ENCODE measurements at regions not wholly inside any gene's neighbourhood (a gene's known extent, or its start where the extent isn't known, plus 50 kb on each side); places are given as distances from the start of the nearest gene placed in this dataset.

GRCh38 chr16:79982862-79983261, 382.3 kb upstream of the MAF start:
- H3K4me3 ChIP-seq, result no peak overlapping the region
- H3K27ac ChIP-seq, result no peak overlapping the region
- no peaks in the 10 kb centered on the region for H3K9me3 ChIP-seq
- H3K4me1 ChIP-seq, result no peaks in the 10 kb centered on the region
- no peaks in the 10 kb centered on the region for H3K36me3 ChIP-seq
- H3K27me3 ChIP-seq, result peaks cover 0 to 3% of the 10 kb centered on the region in 2 donors
- no peak for DNase-seq
- no peak for TF ChIP-seq CTCF (IDR thresholded peaks at IDR 0.05)
- intact Hi-C loops (cut with DNase I; ENCODE audit: low total_unique reads), result no loop called here

GRCh38 chr16:79982361-79982760, 381.8 kb upstream of the MAF start:
- H3K27ac ChIP-seq, result no peak overlapping the region
- H3K36me3 ChIP-seq, result no peaks in the 10 kb centered on the region
- H3K4me1 ChIP-seq, result no peaks in the 10 kb centered on the region
- no peak for DNase-seq
- intact Hi-C loops (cut with DNase I; ENCODE audit: low total_unique reads), result no loop called here
- TF ChIP-seq CTCF (IDR thresholded peaks at IDR 0.05), result no peak
- peaks cover 0 to 3% of the 10 kb centered on the region in 2 donors for H3K27me3 ChIP-seq
- no peak overlapping the region for H3K4me3 ChIP-seq
- H3K9me3 ChIP-seq, result no peaks in the 10 kb centered on the region

GRCh38 chr16:79981814-79982213, 381.3 kb upstream of the MAF start:
- DNase-seq, result no peak
- no peaks in the 10 kb centered on the region for H3K4me1 ChIP-seq
- H3K36me3 ChIP-seq, result no peaks in the 10 kb centered on the region
- no peak overlapping the region for H3K27ac ChIP-seq
- H3K9me3 ChIP-seq, result no peaks in the 10 kb centered on the region
- no peak for TF ChIP-seq CTCF (IDR thresholded peaks at IDR 0.05)
- intact Hi-C loops (cut with DNase I; ENCODE audit: low total_unique reads), result no loop called here
- no peaks in the 10 kb centered on the region for H3K27me3 ChIP-seq
- no peak overlapping the region for H3K4me3 ChIP-seq

GRCh38 chr16:79980650-79981521, 380.3 kb upstream of the MAF start:
- intact Hi-C loops (cut with DNase I; ENCODE audit: low total_unique reads), result no loop called here
- no peak overlapping the region for H3K27ac ChIP-seq
- no peak for DNase-seq

GRCh38 chr16:79977940-79978836, 377.7 kb upstream of the MAF start:
- DNase-seq, result no peak
- no peaks in the 10 kb centered on the region for H3K27me3 ChIP-seq
- no peaks in the 10 kb centered on the region for H3K4me1 ChIP-seq
- H3K27ac ChIP-seq, result no peak overlapping the region
- no peak overlapping the region for H3K4me3 ChIP-seq
- intact Hi-C loops (cut with DNase I; ENCODE audit: low total_unique reads), result no loop called here
- TF ChIP-seq CTCF (IDR thresholded peaks at IDR 0.05), result no peak
- no peaks in the 10 kb centered on the region for H3K36me3 ChIP-seq
- H3K9me3 ChIP-seq, result no peaks in the 10 kb centered on the region

More at GRCh38 chr16:79980650-79981521, 380.3 kb upstream of the MAF start:
- TF ChIP-seq CTCF (IDR thresholded peaks at IDR 0.05), result no peak
- Histone ChIP-seq H3K36me3 (no peaks in the 10 kb centered on the region), H3K27me3 (no peaks in the 10 kb centered on the region), H3K4me3 (no peak overlapping the region), H3K9me3 (no peaks in the 10 kb centered on the region), H3K4me1 (no peaks in the 10 kb centered on the region)
